HG02798 (cell line): ENCODE measurements at regions not wholly inside any gene's neighbourhood (a gene's known extent, or its start where the extent isn't known, plus 50 kb on each side); places are given as distances from the start of the nearest gene placed in this dataset.

Experiments used
- ATAC-seq: cut with Tn5 transposase; IDR thresholded peaks from one replicate; pipeline ENCODE4 v1.9.1; 2021; ENCODE audit warnings: mild to moderate bottlenecking; ENCODE audit not compliant: unreplicated experiment, poor library complexity

GRCh38 chr3:104956620-104957345, 409.9 kb upstream of the ALCAM start:
- no peak for ATAC-seq

- no peak for ATAC-seq
These were observed 406.1 kb upstream of the ALCAM start for GRCh38 chr3:104960579-104960978.

- ATAC-seq = no peak
These were observed 404.9 kb upstream of the ALCAM start for GRCh38 chr3:104961851-104962250.

- ATAC-seq = no peak
These were observed 392.4 kb upstream of the ALCAM start for GRCh38 chr3:104974316-104974715.

- no peak for ATAC-seq
These were observed 389.0 kb upstream of the ALCAM start for GRCh38 chr3:104977719-104978118.

GRCh38 chr3:104982130-104982529, 384.6 kb upstream of the ALCAM start:
- ATAC-seq = no peak

GRCh38 chr3:104987859-104988258, 378.9 kb upstream of the ALCAM start:
- no peak for ATAC-seq

- no peak for ATAC-seq
These were observed 378.2 kb upstream of the ALCAM start for GRCh38 chr3:104988496-104988895.

- no peak for ATAC-seq
These were observed 376.8 kb upstream of the ALCAM start for GRCh38 chr3:104989878-104990277.

GRCh38 chr3:104990758-104991157, 376.0 kb upstream of the ALCAM start:
- no peak for ATAC-seq

- ATAC-seq = no peak
These were observed 374.0 kb upstream of the ALCAM start for GRCh38 chr3:104992676-104993075.

- no peak for ATAC-seq
These were observed 360.5 kb upstream of the ALCAM start for GRCh38 chr3:105006164-105006563.

- no peak for ATAC-seq
These were observed 353.1 kb upstream of the ALCAM start for GRCh38 chr3:105013657-105014056.

- no peak for ATAC-seq
These were observed 352.1 kb upstream of the ALCAM start for GRCh38 chr3:105014631-105015030.

GRCh38 chr3:105022813-105023212, 343.9 kb upstream of the ALCAM start:
- no peak for ATAC-seq

- no peak for ATAC-seq
These were observed 336.5 kb upstream of the ALCAM start for GRCh38 chr3:105030211-105030610.

- no peak for ATAC-seq
These were observed 334.2 kb upstream of the ALCAM start for GRCh38 chr3:105032541-105032940.

GRCh38 chr3:105033081-105033480, 333.6 kb upstream of the ALCAM start:
- no peak for ATAC-seq

- no peak for ATAC-seq
These were observed 327.7 kb upstream of the ALCAM start for GRCh38 chr3:105039004-105039403.

- ATAC-seq = no peak
These were observed 326.6 kb upstream of the ALCAM start for GRCh38 chr3:105040026-105040622.

GRCh38 chr3:105042586-105042985, 324.1 kb upstream of the ALCAM start:
- ATAC-seq = no peak

GRCh38 chr3:105051111-105051510, 315.6 kb upstream of the ALCAM start:
- ATAC-seq = no peak
